Mammary epithelial cell (primary cell): ENCODE measurements at regions not wholly inside any gene's neighbourhood (a gene's known extent, or its start where the extent isn't known, plus 50 kb on each side); places are given as distances from the start of the nearest gene placed in this dataset.

Source experiments
- CTCF ChIP-seq, 2 donors: IDR thresholded peaks in 1 of 2; conservative IDR thresholded peaks in 1 of 2; 2 replicates each; pipeline ENCODE4 v1.5.1; 2011 to 2012; ENCODE audit warnings: inconsistent platforms in 2 of 2, low read length in 2 of 2, mild to moderate bottlenecking in 2 of 2, control low read depth in 1 of 2, low read depth in 1 of 2; ENCODE audit not compliant: insufficient read depth in 1 of 2; ENCODE audit errors: extremely low read depth in 1 of 2
- EZH2 ChIP-seq: IDR thresholded peaks from 2 replicates; pipeline ENCODE4 v1.6.1; 2012; ENCODE audit warnings: low read length, inconsistent platforms, borderline replicate concordance

- TF ChIP-seq CTCF (conservative IDR thresholded peaks at IDR 0.05 in 1 of 2, IDR thresholded peaks at IDR 0.05 in 1 of 2; ENCODE audit: extremely low read depth in 1 of 2, insufficient read depth in 1 of 2, low read depth in 1 of 2, low read length in 2 of 2) (no peak), EZH2 (no peak)
Observed at GRCh38 chr12:22991250-22991844, 366.4 kb downstream of the ETNK1 start.
